ENCODE measurements at regions not wholly inside any gene's neighbourhood (a gene's known extent, or its start where the extent isn't known, plus 50 kb on each side); places are given as distances from the start of the nearest gene placed in this dataset.

DNA sequence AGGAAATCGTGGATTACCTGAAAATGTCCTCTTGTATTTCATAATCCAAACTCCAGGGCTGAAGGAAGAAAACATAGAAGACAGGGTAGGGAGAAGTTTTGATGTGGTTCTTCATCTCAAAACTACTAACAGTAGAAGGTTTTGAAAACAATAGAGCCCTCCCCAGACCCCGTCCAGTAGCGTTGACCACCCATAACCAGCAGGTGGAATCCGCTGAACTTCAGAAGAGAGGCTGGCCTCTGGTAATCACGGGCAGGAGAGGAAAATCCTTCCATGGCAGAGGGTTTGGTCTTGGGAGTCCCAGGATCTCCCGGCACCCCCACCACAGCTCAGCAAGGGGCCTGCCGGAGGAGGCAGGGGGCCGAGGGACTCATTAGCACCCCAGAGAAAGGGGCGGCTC lies 333.4 kb upstream of the RNF32 start (continued):
- TF ChIP-seq UBTF (CRISPR knock-in tag; IDR thresholded peaks at IDR 0.05) (no peak), EZH2 (conservative IDR thresholded peaks at IDR 0.05; ENCODE audit: low read depth, low read length) (no peak), RBFOX2 (IDR thresholded peaks at IDR 0.05; ENCODE audit: low read depth, low read length) (no peak), NCOA2 (CRISPR knock-in tag; IDR thresholded peaks at IDR 0.05) (no peak), MIER3 (CRISPR knock-in tag; IDR thresholded peaks at IDR 0.05; ENCODE audit: borderline replicate concordance) (no peak), ZNF33B (CRISPR knock-in tag; IDR thresholded peaks at IDR 0.05) (no peak), MYPOP (CRISPR knock-in tag; IDR thresholded peaks at IDR 0.05) (no peak), HNRNPL (IDR thresholded peaks at IDR 0.05; ENCODE audit: low read depth, low read length) (no peak), STAG1 (CRISPR knock-in tag; IDR thresholded peaks at IDR 0.05) (peak; percentile 40)
- TF ChIP-seq, protein P1, sequence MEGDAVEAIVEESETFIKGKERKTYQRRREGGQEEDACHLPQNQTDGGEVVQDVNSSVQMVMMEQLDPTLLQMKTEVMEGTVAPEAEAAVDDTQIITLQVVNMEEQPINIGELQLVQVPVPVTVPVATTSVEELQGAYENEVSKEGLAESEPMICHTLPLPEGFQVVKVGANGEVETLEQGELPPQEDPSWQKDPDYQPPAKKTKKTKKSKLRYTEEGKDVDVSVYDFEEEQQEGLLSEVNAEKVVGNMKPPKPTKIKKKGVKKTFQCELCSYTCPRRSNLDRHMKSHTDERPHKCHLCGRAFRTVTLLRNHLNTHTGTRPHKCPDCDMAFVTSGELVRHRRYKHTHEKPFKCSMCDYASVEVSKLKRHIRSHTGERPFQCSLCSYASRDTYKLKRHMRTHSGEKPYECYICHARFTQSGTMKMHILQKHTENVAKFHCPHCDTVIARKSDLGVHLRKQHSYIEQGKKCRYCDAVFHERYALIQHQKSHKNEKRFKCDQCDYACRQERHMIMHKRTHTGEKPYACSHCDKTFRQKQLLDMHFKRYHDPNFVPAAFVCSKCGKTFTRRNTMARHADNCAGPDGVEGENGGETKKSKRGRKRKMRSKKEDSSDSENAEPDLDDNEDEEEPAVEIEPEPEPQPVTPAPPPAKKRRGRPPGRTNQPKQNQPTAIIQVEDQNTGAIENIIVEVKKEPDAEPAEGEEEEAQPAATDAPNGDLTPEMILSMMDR (CRISPR knock-in tag; IDR thresholded peaks at IDR 0.05), result peak; percentile 21
- TF ChIP-seq, protein P2, sequence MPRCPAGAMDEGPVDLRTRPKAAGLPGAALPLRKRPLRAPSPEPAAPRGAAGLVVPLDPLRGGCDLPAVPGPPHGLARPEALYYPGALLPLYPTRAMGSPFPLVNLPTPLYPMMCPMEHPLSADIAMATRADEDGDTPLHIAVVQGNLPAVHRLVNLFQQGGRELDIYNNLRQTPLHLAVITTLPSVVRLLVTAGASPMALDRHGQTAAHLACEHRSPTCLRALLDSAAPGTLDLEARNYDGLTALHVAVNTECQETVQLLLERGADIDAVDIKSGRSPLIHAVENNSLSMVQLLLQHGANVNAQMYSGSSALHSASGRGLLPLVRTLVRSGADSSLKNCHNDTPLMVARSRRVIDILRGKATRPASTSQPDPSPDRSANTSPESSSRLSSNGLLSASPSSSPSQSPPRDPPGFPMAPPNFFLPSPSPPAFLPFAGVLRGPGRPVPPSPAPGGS (CRISPR knock-in tag; IDR thresholded peaks at IDR 0.05), result no peak

Measured in HepG2 (cell line).